Activated T-helper 2 cell treated with anti-CD3 and anti-CD28 coated beads, Interferon-gamma antibody, Interleukin-2, Interleukin-4, amounts not matched to agents 10 μg/mL and 5 μg/mL and 100 μg/mL, durations not matched to agents 14 hours and 24 hours and 36 hours (primary cell): ENCODE measurements at regions not wholly inside any gene's neighbourhood (a gene's known extent, or its start where the extent isn't known, plus 50 kb on each side); places are given as distances from the start of the nearest gene placed in this dataset.

ENCODE experiments used
- DNase-seq: peaks from one replicate; pipeline ENCODE4 v3.0.0; 2021; ENCODE audit warnings: low spot score
- H3K27ac Mint-ChIP-seq: one replicate; pipeline ENCODE4 v1.8.0; 2021; ENCODE audit warnings: mixed read lengths
- H3K27me3 Mint-ChIP-seq: one replicate; pipeline ENCODE4 v1.8.0; 2021; ENCODE audit warnings: low read depth, mixed read lengths
- H3K36me3 Mint-ChIP-seq: one replicate; pipeline ENCODE4 v1.8.0; 2021; ENCODE audit warnings: low read depth, mixed read lengths
- H3K4me1 Mint-ChIP-seq: one replicate; pipeline ENCODE4 v1.8.0; 2021; ENCODE audit warnings: low read depth, mixed read lengths
- H3K4me3 Mint-ChIP-seq: one replicate; pipeline ENCODE4 v1.8.0; 2021; ENCODE audit warnings: low read depth, mild to moderate bottlenecking, moderate library complexity, mixed read lengths
- H3K9me3 Mint-ChIP-seq: one replicate; pipeline ENCODE4 v1.8.0; 2021; ENCODE audit warnings: mixed read lengths
- intact Hi-C: fragments of 100-400 bp; cut with micrococcal nuclease; formaldehyde crosslinking; loops from one replicate; pipeline ENCODE4 v1.15.1; 2023

DNA sequence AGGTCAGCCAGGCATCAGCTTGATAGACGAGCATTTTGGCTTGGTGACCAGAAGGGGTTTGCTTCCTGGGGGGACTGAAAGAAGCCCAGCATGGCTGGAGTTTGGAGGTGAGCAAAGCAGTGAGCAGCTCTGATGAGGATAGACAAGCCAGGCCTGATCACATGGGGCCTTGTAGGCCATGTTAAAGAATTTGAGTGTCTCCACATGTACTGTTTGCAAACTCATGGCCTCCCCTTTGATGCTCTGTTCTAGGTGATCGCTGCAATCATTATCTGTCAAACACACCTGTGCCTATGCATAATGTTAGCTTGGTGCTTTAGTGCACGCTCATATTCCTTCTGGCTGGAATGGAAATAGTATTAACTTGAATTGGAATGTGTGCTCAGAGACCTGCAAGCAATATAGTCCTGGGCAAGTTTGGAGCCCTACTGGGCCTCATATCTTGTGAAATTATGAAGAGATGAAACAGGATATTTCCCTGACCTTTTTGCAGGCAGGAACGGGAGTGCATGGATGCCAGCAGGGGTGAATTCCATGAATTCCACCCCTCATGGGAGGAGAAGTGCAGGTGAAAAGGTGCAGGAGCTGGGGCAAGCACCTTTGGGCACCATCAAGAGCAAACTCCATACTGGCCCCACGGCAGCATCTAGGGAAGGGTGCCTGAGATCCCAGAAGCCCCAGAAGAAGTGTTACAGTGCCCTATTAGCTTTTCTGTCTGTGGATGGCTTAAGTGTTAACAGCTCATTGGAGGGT, 480.5 kb downstream of the EPM2A start:
- H3K36me3 Mint-ChIP-seq: no peaks in the 10 kb centered on the region
- intact Hi-C loops: no loop called here

DNA sequence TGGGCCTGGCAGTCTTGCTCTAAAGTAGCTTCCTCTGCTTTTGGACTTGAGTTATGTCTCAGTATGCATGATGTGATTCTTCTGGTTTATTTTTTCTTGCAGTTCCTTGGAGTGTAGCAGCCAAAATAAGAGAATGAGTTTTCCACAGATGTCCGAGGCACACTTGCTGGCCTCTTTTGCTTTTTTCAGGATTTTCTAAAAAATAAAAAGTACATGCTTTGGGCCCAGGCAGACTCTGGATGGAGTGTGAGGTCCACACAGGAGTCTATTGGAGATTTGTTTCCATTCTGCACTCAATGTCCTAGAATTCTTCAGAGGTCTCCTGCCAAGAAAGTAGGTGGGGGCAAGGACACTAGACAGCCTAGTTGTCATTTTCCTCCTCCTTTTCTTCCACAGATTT, 477.6 kb downstream of the EPM2A start:
- H3K4me3 Mint-ChIP-seq: no peak overlapping the region
- no peaks in the 10 kb centered on the region for H3K9me3 Mint-ChIP-seq
- H3K36me3 Mint-ChIP-seq: no peaks in the 10 kb centered on the region

More for the DNA sequence above, 480.5 kb downstream of the EPM2A start:
- Mint-ChIP-seq H3K27ac (no peak overlapping the region), H3K4me3 (no peak overlapping the region), H3K4me1 (no peaks in the 10 kb centered on the region), H3K9me3 (no peaks in the 10 kb centered on the region), H3K27me3 (no peaks in the 10 kb centered on the region)
- DNase-seq: no peak

GRCh38 chr6:145258122-145258521, 477.2 kb downstream of the EPM2A start:
- intact Hi-C loops: no loop called here
- no peaks in the 10 kb centered on the region for H3K27me3 Mint-ChIP-seq
- H3K9me3 Mint-ChIP-seq: no peaks in the 10 kb centered on the region
- no peaks in the 10 kb centered on the region for H3K4me1 Mint-ChIP-seq
- H3K36me3 Mint-ChIP-seq: no peaks in the 10 kb centered on the region
- DNase-seq: no peak
- H3K4me3 Mint-ChIP-seq: no peak overlapping the region
- no peak overlapping the region for H3K27ac Mint-ChIP-seq

More for the DNA sequence above, 477.6 kb downstream of the EPM2A start:
- no peak for DNase-seq
- no peaks in the 10 kb centered on the region for H3K4me1 Mint-ChIP-seq
- no peaks in the 10 kb centered on the region for H3K27me3 Mint-ChIP-seq
- intact Hi-C loops: no loop called here
- no peak overlapping the region for H3K27ac Mint-ChIP-seq

DNA sequence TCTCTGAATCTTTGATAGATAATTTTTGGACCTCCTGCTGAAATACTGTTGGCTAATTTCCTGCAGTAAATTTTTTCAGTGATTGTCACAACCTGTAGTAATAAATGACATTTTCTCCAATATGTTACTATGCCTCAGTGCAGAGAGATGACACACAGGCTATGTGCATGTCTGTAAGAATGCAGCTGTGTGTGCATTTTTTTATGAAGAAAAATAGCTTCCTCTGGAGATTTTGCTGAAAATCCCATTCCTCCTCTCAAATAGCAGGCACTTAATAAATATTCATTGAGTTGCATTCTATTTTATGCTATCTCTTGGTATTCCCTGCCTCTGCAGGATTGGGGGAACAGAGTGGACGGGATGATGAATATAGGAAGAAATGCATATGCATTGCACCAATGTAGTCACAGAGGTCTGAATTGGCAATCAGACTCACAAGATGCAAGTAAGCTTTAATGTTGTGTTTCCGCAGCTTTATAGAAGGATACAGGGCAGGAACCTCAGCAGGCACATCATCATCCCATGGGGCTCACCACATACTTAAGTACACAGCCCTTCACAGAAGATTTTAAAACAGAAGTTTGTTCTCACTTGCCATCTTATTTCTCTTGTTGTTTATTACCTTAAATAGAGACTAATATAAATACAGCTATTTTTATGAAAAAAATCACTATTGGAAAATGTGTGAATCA, 474.7 kb downstream of the EPM2A start:
- H3K4me3 Mint-ChIP-seq: no peak overlapping the region
- H3K9me3 Mint-ChIP-seq: no peaks in the 10 kb centered on the region
- no peak overlapping the region for H3K27ac Mint-ChIP-seq
- no peaks in the 10 kb centered on the region for H3K27me3 Mint-ChIP-seq
- intact Hi-C loops: no loop called here
- no peaks in the 10 kb centered on the region for H3K36me3 Mint-ChIP-seq
- DNase-seq: no peak
- no peaks in the 10 kb centered on the region for H3K4me1 Mint-ChIP-seq

DNA sequence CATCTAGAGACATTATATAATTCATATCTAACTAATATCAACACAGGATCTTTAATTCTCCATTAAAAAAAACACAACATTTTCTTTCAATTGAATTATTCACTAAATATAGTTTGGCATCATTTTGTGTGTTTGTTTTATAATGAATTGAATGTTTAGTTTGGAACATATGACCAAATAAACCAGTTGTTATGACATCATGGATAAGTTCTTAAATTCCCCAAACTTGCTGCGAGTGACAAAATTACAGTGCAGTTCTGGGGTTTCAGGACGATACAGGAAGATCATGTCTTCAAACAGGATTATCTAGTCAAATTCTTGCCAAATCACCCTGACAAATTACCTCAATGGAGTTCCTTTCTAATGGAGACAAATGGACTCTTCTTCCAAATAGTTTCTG, 473.6 kb downstream of the EPM2A start:
- no peak for DNase-seq
- no peak overlapping the region for H3K4me3 Mint-ChIP-seq
- H3K9me3 Mint-ChIP-seq: no peaks in the 10 kb centered on the region
- no peaks in the 10 kb centered on the region for H3K36me3 Mint-ChIP-seq
- intact Hi-C loops: no loop called here
- no peaks in the 10 kb centered on the region for H3K4me1 Mint-ChIP-seq
- H3K27me3 Mint-ChIP-seq: no peaks in the 10 kb centered on the region
- H3K27ac Mint-ChIP-seq: no peak overlapping the region

- Mint-ChIP-seq H3K27ac (no peak overlapping the region), H3K4me3 (no peak overlapping the region), H3K36me3 (no peaks in the 10 kb centered on the region), H3K4me1 (no peaks in the 10 kb centered on the region), H3K9me3 (no peaks in the 10 kb centered on the region), H3K27me3 (no peaks in the 10 kb centered on the region)
- DNase-seq: no peak
- intact Hi-C loops: no loop called here
Measured at GRCh38 chr6:145262771-145263170, 472.5 kb downstream of the EPM2A start.

GRCh38 chr6:145263778-145264211, 471.5 kb downstream of the EPM2A start:
- H3K27me3 Mint-ChIP-seq: no peaks in the 10 kb centered on the region
- H3K4me3 Mint-ChIP-seq: no peak overlapping the region
- no peaks in the 10 kb centered on the region for H3K4me1 Mint-ChIP-seq
- H3K36me3 Mint-ChIP-seq: no peaks in the 10 kb centered on the region
- H3K9me3 Mint-ChIP-seq: no peaks in the 10 kb centered on the region
- no peak overlapping the region for H3K27ac Mint-ChIP-seq
- no peak for DNase-seq
- intact Hi-C loops: no loop called here

- H3K27me3 Mint-ChIP-seq: no peaks in the 10 kb centered on the region
- no peak overlapping the region for H3K4me3 Mint-ChIP-seq
- no peaks in the 10 kb centered on the region for H3K4me1 Mint-ChIP-seq
- no peaks in the 10 kb centered on the region for H3K9me3 Mint-ChIP-seq
- H3K36me3 Mint-ChIP-seq: no peaks in the 10 kb centered on the region
- intact Hi-C loops: no loop called here
- no peak for DNase-seq
- H3K27ac Mint-ChIP-seq: no peak overlapping the region
Measured at GRCh38 chr6:145266432-145267075, 468.8 kb downstream of the EPM2A start.

- Mint-ChIP-seq H3K27ac (no peak overlapping the region), H3K36me3 (no peaks in the 10 kb centered on the region), H3K4me1 (no peaks in the 10 kb centered on the region), H3K27me3 (no peaks in the 10 kb centered on the region), H3K4me3 (no peak overlapping the region), H3K9me3 (no peaks in the 10 kb centered on the region)
- DNase-seq: no peak
- intact Hi-C loops: no loop called here
Measured at GRCh38 chr6:145267076-145267867, 468.0 kb downstream of the EPM2A start.

DNA sequence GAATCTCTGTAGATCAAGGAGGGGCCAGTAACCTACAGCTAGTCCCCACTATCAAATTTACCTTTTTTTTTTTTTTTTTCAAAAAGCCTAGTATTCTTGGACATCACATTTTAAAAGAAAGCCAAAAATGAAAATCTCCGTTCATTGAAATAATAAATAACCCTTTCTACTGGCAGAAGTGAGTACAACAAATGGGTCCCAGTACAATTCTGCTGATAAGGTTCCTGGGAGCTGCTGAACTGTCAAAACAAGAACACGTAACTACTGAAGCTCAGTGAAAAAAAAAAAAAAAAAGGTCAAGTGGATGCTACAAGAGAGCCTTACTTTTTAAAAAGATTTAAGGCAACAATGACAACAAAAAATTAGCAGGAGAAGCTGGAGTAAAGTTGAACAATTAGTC, 464.9 kb downstream of the EPM2A start:
- intact Hi-C loops: no loop called here
- no peaks in the 10 kb centered on the region for H3K36me3 Mint-ChIP-seq
- H3K27me3 Mint-ChIP-seq: no peaks in the 10 kb centered on the region
- H3K4me1 Mint-ChIP-seq: no peaks in the 10 kb centered on the region
- H3K4me3 Mint-ChIP-seq: no peak overlapping the region
- DNase-seq: no peak
- H3K27ac Mint-ChIP-seq: no peak overlapping the region
- H3K9me3 Mint-ChIP-seq: no peaks in the 10 kb centered on the region

GRCh38 chr6:145271040-145271439, 464.3 kb downstream of the EPM2A start:
- Mint-ChIP-seq H3K9me3 (no peaks in the 10 kb centered on the region), H3K4me3 (no peak overlapping the region), H3K36me3 (no peaks in the 10 kb centered on the region), H3K27ac (no peak overlapping the region), H3K4me1 (no peaks in the 10 kb centered on the region), H3K27me3 (no peaks in the 10 kb centered on the region)
- intact Hi-C loops: no loop called here
- DNase-seq: no peak

DNA sequence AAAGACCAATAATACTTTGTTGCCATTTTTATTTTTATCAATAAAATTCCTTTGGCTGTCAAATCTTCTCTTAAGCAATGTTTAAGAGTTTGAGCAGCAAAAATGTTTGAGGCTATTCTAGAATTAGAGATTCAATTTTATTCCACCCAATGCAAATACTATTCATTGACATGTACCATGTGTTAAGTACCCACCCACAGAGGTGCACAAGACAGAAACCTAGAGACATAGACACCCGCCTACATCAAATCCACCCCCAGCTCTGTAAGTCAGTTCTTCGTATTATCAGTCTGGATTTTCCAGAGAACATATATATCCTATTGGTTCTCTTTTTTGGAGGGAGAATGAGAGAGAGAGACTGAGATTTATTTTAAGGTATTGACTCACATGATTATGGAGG, 463.7 kb downstream of the EPM2A start:
- Mint-ChIP-seq H3K4me1 (no peaks in the 10 kb centered on the region), H3K4me3 (no peak overlapping the region), H3K9me3 (no peaks in the 10 kb centered on the region), H3K36me3 (no peaks in the 10 kb centered on the region), H3K27ac (no peak overlapping the region), H3K27me3 (no peaks in the 10 kb centered on the region)
- DNase-seq: no peak
- intact Hi-C loops: no loop called here
